ENCODE measurements at regions not wholly inside any gene's neighbourhood (a gene's known extent, or its start where the extent isn't known, plus 50 kb on each side); places are given as distances from the start of the nearest gene placed in this dataset.

DNA sequence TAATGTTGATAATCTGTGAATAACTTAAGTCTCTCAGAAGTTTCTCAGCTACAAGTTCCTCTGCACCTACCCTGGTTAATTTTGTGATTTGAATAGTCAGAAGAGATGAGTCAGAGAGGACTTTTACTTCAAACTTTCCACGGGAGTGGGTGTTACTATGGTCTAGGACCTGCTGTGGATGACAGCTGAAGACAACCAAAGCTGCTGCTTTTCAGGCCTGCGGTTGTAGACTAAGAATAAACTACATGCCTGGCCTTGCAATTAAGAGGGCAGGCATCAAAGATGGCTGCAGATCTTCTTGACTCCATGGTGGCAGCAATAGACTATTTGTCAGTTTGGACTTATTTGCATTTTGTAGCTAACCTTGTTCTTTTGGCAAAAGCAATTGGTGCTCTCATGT is 227.1 kb upstream of the KRR1 start:
- TF ChIP-seq CTCF (IDR thresholded peaks at IDR 0.05), result no peak
- no peak for TF ChIP-seq POLR2A (IDR thresholded peaks at IDR 0.05)
- no peak for TF ChIP-seq POLR2AphosphoS5 (IDR thresholded peaks at IDR 0.05)
- DNase-seq (ENCODE audit: low spot score), result no peak
- Histone ChIP-seq H3K27ac (no peak overlapping the region), H3K9me3 (no peaks in the 10 kb centered on the region), H3K4me1 (replicated peaks) (no peaks in the 10 kb centered on the region), H3K36me3 (no peaks in the 10 kb centered on the region), H3K27me3 (replicated peaks; ENCODE audit: insufficient read depth) (no peaks in the 10 kb centered on the region), H3K4me3 (no peak overlapping the region)
- 66% methylated on average over 2 of the region's 2 CpGs for WGBS
- intact Hi-C loops (cut with DNase I), result no loop called here

DNA sequence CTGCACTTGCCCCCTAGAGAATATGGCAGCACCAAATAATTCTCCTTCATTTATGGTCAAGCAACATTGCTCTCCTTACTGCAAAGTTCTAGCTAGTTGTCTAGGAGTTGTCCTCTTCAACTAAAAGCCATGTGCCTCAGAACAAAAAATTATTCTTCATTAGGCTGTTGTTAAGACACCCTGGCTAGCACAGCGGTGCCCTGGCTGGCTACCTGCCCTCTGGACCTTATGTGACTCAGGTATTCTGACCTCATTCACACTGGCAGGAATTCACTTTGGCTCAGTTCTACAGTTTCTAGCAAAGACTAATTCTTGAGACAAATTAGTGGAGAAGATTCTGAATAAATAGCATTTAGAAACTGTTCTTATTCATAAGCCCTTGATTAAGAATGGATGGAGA is 224.4 kb upstream of the KRR1 start:
- TF ChIP-seq CTCF (IDR thresholded peaks at IDR 0.05) (no peak), POLR2AphosphoS5 (IDR thresholded peaks at IDR 0.05) (no peak), POLR2A (IDR thresholded peaks at IDR 0.05) (no peak)
- Histone ChIP-seq H3K27me3 (replicated peaks; ENCODE audit: insufficient read depth) (no peaks in the 10 kb centered on the region), H3K36me3 (no peaks in the 10 kb centered on the region), H3K9me3 (no peaks in the 10 kb centered on the region), H3K27ac (no peak overlapping the region), H3K4me1 (replicated peaks) (no peaks in the 10 kb centered on the region), H3K4me3 (no peak overlapping the region)
- intact Hi-C loops (cut with DNase I), result no loop called here
- DNase-seq (ENCODE audit: low spot score), result no peak
- 88% methylated on average over 1 of the region's 1 CpG for WGBS

GRCh38 chr12:75728826-75729225 is 217.4 kb upstream of the KRR1 start:
- no peak overlapping the region for H3K27ac ChIP-seq
- no peaks in the 10 kb centered on the region for H3K36me3 ChIP-seq
- DNase-seq (ENCODE audit: low spot score), result no peak
- intact Hi-C loops (cut with DNase I), result loop anchor here (10.0 kb wide), 3 partner anchors 86 to 306 kb away; partner anchors contain the start of gene PHLDA1
- H3K4me1 ChIP-seq (replicated peaks), result no peaks in the 10 kb centered on the region
- no peaks in the 10 kb centered on the region for H3K9me3 ChIP-seq
- H3K27me3 ChIP-seq (replicated peaks; ENCODE audit: insufficient read depth), result no peaks in the 10 kb centered on the region
- TF ChIP-seq POLR2AphosphoS5 (IDR thresholded peaks at IDR 0.05) (no peak), POLR2A (IDR thresholded peaks at IDR 0.05) (no peak), CTCF (IDR thresholded peaks at IDR 0.05) (no peak)
- H3K4me3 ChIP-seq, result no peak overlapping the region
- 92% methylated on average over 1 of the region's 1 CpG for WGBS

GRCh38 chr12:75727577-75727976 is 216.2 kb upstream of the KRR1 start:
- H3K4me1 ChIP-seq (replicated peaks), result no peaks in the 10 kb centered on the region
- no peak overlapping the region for H3K4me3 ChIP-seq
- WGBS, result 88% methylated on average over 2 of the region's 2 CpGs
- H3K27me3 ChIP-seq (replicated peaks; ENCODE audit: insufficient read depth), result no peaks in the 10 kb centered on the region
- no peak overlapping the region for H3K27ac ChIP-seq
- intact Hi-C loops (cut with DNase I), result loop anchor here (10.0 kb wide), 3 partner anchors 87 to 307 kb away; partner anchors contain the start of gene PHLDA1
- no peaks in the 10 kb centered on the region for H3K9me3 ChIP-seq
- DNase-seq (ENCODE audit: low spot score), result no peak
- no peaks in the 10 kb centered on the region for H3K36me3 ChIP-seq
- no peak for TF ChIP-seq POLR2A (IDR thresholded peaks at IDR 0.05)
- TF ChIP-seq CTCF (IDR thresholded peaks at IDR 0.05), result no peak
- TF ChIP-seq POLR2AphosphoS5 (IDR thresholded peaks at IDR 0.05), result no peak

- no peaks in the 10 kb centered on the region for H3K27me3 ChIP-seq (replicated peaks; ENCODE audit: insufficient read depth)
- no peak overlapping the region for H3K4me3 ChIP-seq
- H3K4me1 ChIP-seq (replicated peaks), result peaks cover 7% of the 10 kb centered on the region
- WGBS, result 19% methylated on average over 3 of the region's 3 CpGs
- no peaks in the 10 kb centered on the region for H3K36me3 ChIP-seq
- DNase-seq (ENCODE audit: low spot score), result no peak
- H3K27ac ChIP-seq, result no peak overlapping the region
- TF ChIP-seq POLR2A (IDR thresholded peaks at IDR 0.05), result no peak
- no peak for TF ChIP-seq POLR2AphosphoS5 (IDR thresholded peaks at IDR 0.05)
- no peak for TF ChIP-seq CTCF (IDR thresholded peaks at IDR 0.05)
- intact Hi-C loops (cut with DNase I), result loop anchor here (10.0 kb wide), 3 partner anchors 89 to 309 kb away; partner anchors contain the start of gene PHLDA1
- no peaks in the 10 kb centered on the region for H3K9me3 ChIP-seq
Measured at GRCh38 chr12:75725521-75726111, 214.2 kb upstream of the KRR1 start.

Data from prostate gland (tissue), 2 donors.